HUES6 (cell line): ENCODE measurements at regions not wholly inside any gene's neighbourhood (a gene's known extent, or its start where the extent isn't known, plus 50 kb on each side); places are given as distances from the start of the nearest gene placed in this dataset.

ENCODE experiments used
- H3K27ac ChIP-seq: 2 replicates; pipeline ENCODE4 v1.7.0; 2013; ENCODE audit warnings: low read depth, mild to moderate bottlenecking, low read length, inconsistent platforms
- H3K27me3 ChIP-seq: 2 replicates; pipeline ENCODE4 v1.6.1; 2013; ENCODE audit warnings: low read length; ENCODE audit not compliant: control insufficient read depth, insufficient read depth
- H3K36me3 ChIP-seq: 2 replicates; pipeline ENCODE4 v1.6.1; 2013; ENCODE audit warnings: low read length; ENCODE audit not compliant: control insufficient read depth, insufficient read depth
- H3K4me1 ChIP-seq: 2 replicates; pipeline ENCODE4 v1.6.1; 2013; ENCODE audit warnings: low read length; ENCODE audit not compliant: control insufficient read depth, insufficient read depth
- H3K4me3 ChIP-seq: 2 replicates; pipeline ENCODE4 v1.5.1; 2013; ENCODE audit warnings: low read depth, low read length
- H3K9ac ChIP-seq: one replicate; pipeline ENCODE4 v1.6.1; 2013; ENCODE audit warnings: mild to moderate bottlenecking, low read length
- H3K9me3 ChIP-seq: 2 replicates; pipeline ENCODE4 v1.6.1; 2013; ENCODE audit warnings: low read depth, low read length; ENCODE audit not compliant: control insufficient read depth, insufficient read depth

GRCh38 chr12:13691598-13691997 is 289.8 kb downstream of the GRIN2B start:
- Histone ChIP-seq H3K4me1 (no peaks in the 10 kb centered on the region), H3K36me3 (no peaks in the 10 kb centered on the region), H3K27ac (no peak overlapping the region), H3K27me3 (no peaks in the 10 kb centered on the region), H3K9me3 (no peaks in the 10 kb centered on the region), H3K4me3 (no peak overlapping the region), H3K9ac (no peak overlapping the region)

DNA sequence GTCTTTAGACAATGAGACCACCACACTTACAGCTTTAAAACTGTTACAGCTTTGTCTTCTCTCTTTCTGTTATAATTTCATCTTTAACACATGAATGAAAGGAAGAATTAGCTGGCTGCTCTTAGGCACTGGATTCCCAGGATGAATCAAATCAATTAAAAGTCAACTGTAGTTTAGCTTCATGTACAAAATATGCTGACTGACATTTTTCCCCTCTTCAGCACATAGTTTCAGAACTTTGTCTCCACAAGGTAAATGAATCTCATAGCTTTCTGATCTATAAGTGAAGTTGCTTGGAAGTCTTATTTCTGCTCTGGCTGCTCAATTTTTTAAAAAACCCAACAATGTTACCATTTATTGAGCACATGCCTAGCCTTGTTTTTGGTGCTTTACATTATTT is 293.8 kb downstream of the GRIN2B start:
- H3K9me3 ChIP-seq = no peaks in the 10 kb centered on the region
- H3K36me3 ChIP-seq = no peaks in the 10 kb centered on the region
- H3K4me1 ChIP-seq = no peaks in the 10 kb centered on the region
- H3K4me3 ChIP-seq = no peak overlapping the region
- no peak overlapping the region for H3K27ac ChIP-seq
- no peak overlapping the region for H3K9ac ChIP-seq
- H3K27me3 ChIP-seq = no peaks in the 10 kb centered on the region

- Histone ChIP-seq H3K9me3 (no peaks in the 10 kb centered on the region), H3K4me3 (no peak overlapping the region), H3K27ac (no peak overlapping the region), H3K4me1 (no peaks in the 10 kb centered on the region), H3K9ac (no peak overlapping the region), H3K27me3 (no peaks in the 10 kb centered on the region), H3K36me3 (no peaks in the 10 kb centered on the region)
These were observed 295.1 kb downstream of the GRIN2B start for GRCh38 chr12:13686260-13686659.

DNA sequence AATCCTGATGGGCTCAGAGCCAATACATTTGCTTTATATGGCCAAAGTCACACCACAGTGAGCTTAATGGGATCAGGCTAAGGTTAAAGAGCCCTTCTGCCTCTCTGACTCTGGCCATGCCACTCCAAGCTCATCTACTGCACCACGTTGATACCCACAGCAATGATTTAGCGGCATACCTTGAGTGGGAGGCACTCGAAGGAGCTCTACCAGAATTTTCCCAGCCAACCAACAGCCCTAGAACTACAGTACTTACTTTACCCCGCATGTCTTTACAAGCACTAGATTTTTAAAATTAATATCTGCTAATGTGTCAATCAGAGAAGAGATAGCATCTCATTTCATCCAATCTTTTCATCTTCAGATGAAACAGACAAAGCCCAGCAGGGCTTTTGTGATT is 300.5 kb downstream of the GRIN2B start:
- H3K9ac ChIP-seq = no peak overlapping the region
- H3K27me3 ChIP-seq = no peaks in the 10 kb centered on the region
- H3K27ac ChIP-seq = no peak overlapping the region
- no peak overlapping the region for H3K4me3 ChIP-seq
- no peaks in the 10 kb centered on the region for H3K4me1 ChIP-seq
- H3K9me3 ChIP-seq = no peaks in the 10 kb centered on the region
- H3K36me3 ChIP-seq = no peaks in the 10 kb centered on the region

DNA sequence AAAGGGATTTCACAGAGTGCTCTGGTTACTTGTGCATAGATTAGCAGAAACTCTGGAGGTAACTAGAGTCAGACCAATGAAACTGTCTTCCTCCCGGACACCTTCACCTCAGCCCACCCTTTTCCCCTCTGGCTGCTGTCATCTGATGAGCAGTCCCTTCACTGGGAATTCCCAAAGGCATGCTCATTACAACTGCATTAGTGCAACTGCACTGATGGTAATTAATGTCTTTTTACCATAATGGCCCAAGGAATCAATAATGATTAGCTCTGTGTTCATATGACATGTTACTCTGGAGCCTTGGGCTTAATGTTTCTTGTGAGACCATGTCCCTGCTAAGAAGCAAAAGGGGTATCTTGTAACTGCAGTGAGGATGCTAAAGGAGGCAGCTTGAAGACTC is 304.5 kb downstream of the GRIN2B start:
- H3K4me1 ChIP-seq = no peaks in the 10 kb centered on the region
- H3K9ac ChIP-seq = no peak overlapping the region
- no peak overlapping the region for H3K4me3 ChIP-seq
- no peaks in the 10 kb centered on the region for H3K9me3 ChIP-seq
- H3K27ac ChIP-seq = no peak overlapping the region
- no peaks in the 10 kb centered on the region for H3K27me3 ChIP-seq
- H3K36me3 ChIP-seq = no peaks in the 10 kb centered on the region

DNA sequence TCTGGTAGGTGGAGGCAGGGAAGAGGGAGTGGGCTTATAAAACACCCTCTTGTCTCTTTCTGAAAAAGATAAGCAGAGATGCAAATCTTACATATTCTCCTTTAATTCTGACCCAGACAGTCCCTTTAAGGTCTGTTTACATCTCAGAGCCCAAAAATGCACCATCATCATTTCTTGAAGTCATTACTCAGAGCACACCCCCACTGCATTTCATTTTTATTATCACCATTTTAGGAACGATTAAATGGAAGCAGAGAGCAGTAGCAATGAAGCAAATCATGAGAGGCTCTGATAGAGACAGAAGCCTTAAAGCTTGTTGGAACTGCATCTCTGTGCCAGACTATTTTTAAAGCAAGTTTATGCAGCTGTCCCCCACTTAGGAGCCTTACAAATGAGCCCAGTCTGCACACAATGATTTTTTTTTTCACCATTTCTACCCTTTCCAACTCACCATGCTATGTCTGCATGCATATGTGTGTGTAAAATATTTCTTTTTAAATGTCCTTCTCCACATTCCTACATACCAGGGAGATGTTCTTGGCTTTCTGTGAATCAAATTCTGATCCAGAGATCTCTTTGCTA is 311.0 kb downstream of the GRIN2B start:
- no peaks in the 10 kb centered on the region for H3K27me3 ChIP-seq
- H3K9me3 ChIP-seq = no peaks in the 10 kb centered on the region
- H3K9ac ChIP-seq = no peak overlapping the region
- H3K4me1 ChIP-seq = no peaks in the 10 kb centered on the region
- H3K4me3 ChIP-seq = no peak overlapping the region
- H3K27ac ChIP-seq = no peak overlapping the region
- no peaks in the 10 kb centered on the region for H3K36me3 ChIP-seq

GRCh38 chr12:13668880-13669279 is 312.5 kb downstream of the GRIN2B start:
- H3K27ac ChIP-seq = no peak overlapping the region
- H3K9ac ChIP-seq = no peak overlapping the region
- no peaks in the 10 kb centered on the region for H3K4me1 ChIP-seq
- H3K27me3 ChIP-seq = no peaks in the 10 kb centered on the region
- no peaks in the 10 kb centered on the region for H3K36me3 ChIP-seq
- no peaks in the 10 kb centered on the region for H3K9me3 ChIP-seq
- H3K4me3 ChIP-seq = no peak overlapping the region

- Histone ChIP-seq H3K4me1 (no peaks in the 10 kb centered on the region), H3K36me3 (no peaks in the 10 kb centered on the region), H3K4me3 (no peak overlapping the region), H3K9ac (no peak overlapping the region), H3K9me3 (no peaks in the 10 kb centered on the region), H3K27me3 (no peaks in the 10 kb centered on the region), H3K27ac (no peak overlapping the region)
These were observed 314.6 kb downstream of the GRIN2B start for GRCh38 chr12:13666806-13667205.

- Histone ChIP-seq H3K4me3 (no peak overlapping the region), H3K4me1 (no peaks in the 10 kb centered on the region), H3K9ac (no peak overlapping the region), H3K9me3 (no peaks in the 10 kb centered on the region), H3K27ac (no peak overlapping the region), H3K36me3 (no peaks in the 10 kb centered on the region), H3K27me3 (no peaks in the 10 kb centered on the region; the same call in 1 of the 2 replicates)
These were observed 320.2 kb downstream of the GRIN2B start for GRCh38 chr12:13661005-13661887.

GRCh38 chr12:13654456-13654855 is 326.9 kb downstream of the GRIN2B start:
- Histone ChIP-seq H3K9me3 (no peaks in the 10 kb centered on the region), H3K27ac (no peak overlapping the region), H3K4me3 (no peak overlapping the region), H3K36me3 (no peaks in the 10 kb centered on the region), H3K9ac (no peak overlapping the region), H3K4me1 (no peaks in the 10 kb centered on the region), H3K27me3 (no peaks in the 10 kb centered on the region)

- H3K9me3 ChIP-seq = no peaks in the 10 kb centered on the region
- no peaks in the 10 kb centered on the region for H3K27me3 ChIP-seq
- H3K4me3 ChIP-seq = no peak overlapping the region
- no peak overlapping the region for H3K9ac ChIP-seq
- no peak overlapping the region for H3K27ac ChIP-seq
- H3K36me3 ChIP-seq = no peaks in the 10 kb centered on the region
- H3K4me1 ChIP-seq = no peaks in the 10 kb centered on the region
These were observed 329.3 kb downstream of the GRIN2B start for GRCh38 chr12:13652105-13652504.
